ENCODE measurements at regions not wholly inside any gene's neighbourhood (a gene's known extent, or its start where the extent isn't known, plus 50 kb on each side); places are given as distances from the start of the nearest gene placed in this dataset.

DNA sequence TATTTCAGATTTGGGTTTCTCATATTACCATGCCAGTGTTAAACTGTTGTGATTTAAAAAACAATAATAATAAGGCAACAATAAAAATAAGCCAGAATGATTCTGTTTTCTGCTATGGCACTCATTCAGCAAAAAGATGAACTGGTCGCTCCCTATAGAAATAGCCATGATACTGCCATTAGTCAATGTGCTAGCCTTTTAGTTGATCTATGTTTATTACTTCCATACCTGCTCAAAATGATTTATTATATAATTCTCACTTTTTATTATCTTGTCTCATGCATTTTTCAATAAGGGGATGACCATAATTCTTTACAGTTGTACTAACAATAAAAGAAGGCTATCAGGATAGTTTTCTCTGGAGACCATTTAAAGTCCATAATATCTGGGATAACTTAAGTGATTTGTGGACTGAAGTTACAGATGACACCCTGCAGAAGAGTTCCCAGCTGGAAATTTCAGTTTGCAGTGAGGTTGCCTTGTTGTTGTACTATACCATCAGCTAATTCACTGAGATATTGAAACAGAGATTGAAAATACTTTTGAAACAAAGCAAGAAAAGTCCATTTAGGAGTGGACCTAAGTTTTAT lies 334.3 kb downstream of the GABRB2 start:
- H3K4me3 Mint-ChIP-seq: no peak overlapping the region
- peaks cover 16% of the 10 kb centered on the region for H3K27me3 Mint-ChIP-seq (ENCODE audit: low read depth)
- no peak for DNase-seq (ENCODE audit: low read depth, low spot score)
- TF ChIP-seq, protein P1, sequence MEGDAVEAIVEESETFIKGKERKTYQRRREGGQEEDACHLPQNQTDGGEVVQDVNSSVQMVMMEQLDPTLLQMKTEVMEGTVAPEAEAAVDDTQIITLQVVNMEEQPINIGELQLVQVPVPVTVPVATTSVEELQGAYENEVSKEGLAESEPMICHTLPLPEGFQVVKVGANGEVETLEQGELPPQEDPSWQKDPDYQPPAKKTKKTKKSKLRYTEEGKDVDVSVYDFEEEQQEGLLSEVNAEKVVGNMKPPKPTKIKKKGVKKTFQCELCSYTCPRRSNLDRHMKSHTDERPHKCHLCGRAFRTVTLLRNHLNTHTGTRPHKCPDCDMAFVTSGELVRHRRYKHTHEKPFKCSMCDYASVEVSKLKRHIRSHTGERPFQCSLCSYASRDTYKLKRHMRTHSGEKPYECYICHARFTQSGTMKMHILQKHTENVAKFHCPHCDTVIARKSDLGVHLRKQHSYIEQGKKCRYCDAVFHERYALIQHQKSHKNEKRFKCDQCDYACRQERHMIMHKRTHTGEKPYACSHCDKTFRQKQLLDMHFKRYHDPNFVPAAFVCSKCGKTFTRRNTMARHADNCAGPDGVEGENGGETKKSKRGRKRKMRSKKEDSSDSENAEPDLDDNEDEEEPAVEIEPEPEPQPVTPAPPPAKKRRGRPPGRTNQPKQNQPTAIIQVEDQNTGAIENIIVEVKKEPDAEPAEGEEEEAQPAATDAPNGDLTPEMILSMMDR (conservative IDR thresholded peaks at IDR 0.05): no peak
- H3K27ac Mint-ChIP-seq (ENCODE audit: unreplicated experiment): no peak overlapping the region
- no peaks in the 10 kb centered on the region for H3K4me1 Mint-ChIP-seq
- no peaks in the 10 kb centered on the region for H3K36me3 Mint-ChIP-seq (ENCODE audit: low read depth)
- H3K9me3 Mint-ChIP-seq: no peaks in the 10 kb centered on the region

DNA sequence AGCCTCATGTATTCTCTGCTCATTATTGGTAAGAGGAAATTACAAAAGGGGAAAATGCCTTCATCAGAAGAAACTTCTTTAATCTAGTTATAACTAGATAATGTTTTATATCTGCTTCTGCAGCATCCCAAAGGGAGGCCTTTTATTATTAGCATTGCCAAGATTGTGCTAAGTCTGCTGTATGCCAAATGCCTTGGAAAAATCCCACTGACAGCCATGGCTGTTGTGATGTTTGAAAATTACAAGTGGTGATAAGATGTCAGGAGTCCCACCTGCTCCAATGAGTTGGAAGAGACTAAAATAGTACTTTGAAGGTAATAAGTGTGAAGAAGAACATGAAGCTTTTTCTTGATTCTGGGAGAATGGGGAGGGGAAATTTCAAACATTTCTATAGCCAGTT lies 345.0 kb downstream of the GABRB2 start:
- TF ChIP-seq, protein P1 (conservative IDR thresholded peaks at IDR 0.05): no peak
- H3K4me3 Mint-ChIP-seq: no peak overlapping the region
- H3K36me3 Mint-ChIP-seq (ENCODE audit: low read depth): peaks cover 3% of the 10 kb centered on the region
- H3K4me1 Mint-ChIP-seq: no peaks in the 10 kb centered on the region
- peaks cover 11% of the 10 kb centered on the region for H3K9me3 Mint-ChIP-seq
- DNase-seq (ENCODE audit: low read depth, low spot score): no peak
- H3K27ac Mint-ChIP-seq (ENCODE audit: unreplicated experiment): no peak overlapping the region
- H3K27me3 Mint-ChIP-seq (ENCODE audit: low read depth): no peaks in the 10 kb centered on the region

DNA sequence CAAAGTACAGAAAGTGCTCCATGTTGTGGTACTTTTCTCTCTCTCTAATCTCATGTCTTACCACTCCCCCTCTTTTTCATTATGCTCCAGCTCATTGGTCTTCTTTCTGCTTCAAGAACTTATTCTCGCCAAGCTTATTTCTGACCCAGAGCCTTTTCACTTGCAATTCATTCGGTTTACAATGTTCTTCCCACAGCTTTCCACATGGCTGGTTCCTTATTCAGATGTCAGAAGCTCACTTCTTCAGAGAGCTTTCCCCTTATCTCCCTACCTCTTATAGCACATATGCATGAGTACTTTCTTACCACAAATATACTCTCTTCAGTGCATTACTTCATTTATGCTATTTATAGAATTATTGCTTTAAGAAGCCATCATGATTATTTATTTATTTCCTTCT lies 338.8 kb upstream of the ATP10B start:
- no peak overlapping the region for H3K4me3 Mint-ChIP-seq
- peaks cover 3% of the 10 kb centered on the region for H3K9me3 Mint-ChIP-seq
- H3K36me3 Mint-ChIP-seq (ENCODE audit: low read depth): no peaks in the 10 kb centered on the region
- peaks cover 11% of the 10 kb centered on the region for H3K4me1 Mint-ChIP-seq
- no peak overlapping the region for H3K27ac Mint-ChIP-seq (ENCODE audit: unreplicated experiment)
- TF ChIP-seq, protein P1 (conservative IDR thresholded peaks at IDR 0.05): no peak
- H3K27me3 Mint-ChIP-seq (ENCODE audit: low read depth): no peaks in the 10 kb centered on the region
- DNase-seq (ENCODE audit: low read depth, low spot score): no peak

DNA sequence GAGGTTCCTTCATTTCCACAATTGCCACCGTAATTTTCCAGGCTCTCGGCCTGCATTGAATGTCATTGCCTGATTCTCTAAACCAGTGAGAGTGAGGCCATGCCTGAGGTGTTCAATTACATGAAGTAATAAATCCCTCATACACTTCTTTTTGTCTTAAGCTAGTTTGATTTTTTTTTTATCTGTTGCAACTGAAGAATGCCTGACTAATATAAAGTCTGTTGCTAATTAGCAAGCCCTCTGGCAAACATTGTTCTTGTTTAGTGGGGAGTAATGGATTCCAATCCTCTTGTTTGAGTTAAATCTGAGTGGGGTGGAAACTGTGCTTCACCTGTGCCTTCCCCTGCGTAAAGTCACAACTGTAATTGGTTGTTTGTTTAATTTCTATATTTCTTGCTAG lies 338.1 kb upstream of the ATP10B start:
- Mint-ChIP-seq H3K36me3 (ENCODE audit: low read depth) (no peaks in the 10 kb centered on the region), H3K27ac (ENCODE audit: unreplicated experiment) (no peak overlapping the region), H3K9me3 (peaks cover 3% of the 10 kb centered on the region), H3K4me3 (no peak overlapping the region), H3K4me1 (peaks cover 11% of the 10 kb centered on the region), H3K27me3 (ENCODE audit: low read depth) (no peaks in the 10 kb centered on the region)
- DNase-seq (ENCODE audit: low read depth, low spot score): no peak
- TF ChIP-seq, protein P1 (conservative IDR thresholded peaks at IDR 0.05): no peak

DNA sequence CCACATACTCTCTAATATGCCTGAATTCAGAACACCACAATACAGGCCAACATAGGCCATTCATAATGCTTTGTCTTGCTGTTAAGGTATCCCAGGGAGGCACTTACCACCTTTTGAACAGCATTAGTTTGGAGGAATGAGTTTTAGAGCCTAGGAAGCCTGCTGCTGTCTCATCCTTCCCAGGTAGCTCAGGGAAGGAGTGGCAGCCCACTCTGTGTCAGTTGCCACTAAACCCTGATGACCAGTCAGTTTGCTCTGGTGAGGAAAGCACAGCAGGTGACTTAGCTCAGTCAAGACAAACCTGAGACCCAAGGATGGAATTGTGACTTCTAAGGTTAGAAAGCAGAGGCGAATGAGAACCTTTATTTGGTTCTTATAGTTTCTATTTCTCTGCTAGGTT lies 337.4 kb upstream of the ATP10B start:
- TF ChIP-seq, protein P1 (conservative IDR thresholded peaks at IDR 0.05): no peak
- Mint-ChIP-seq H3K36me3 (ENCODE audit: low read depth) (no peaks in the 10 kb centered on the region), H3K4me1 (peaks cover 14% of the 10 kb centered on the region), H3K27ac (ENCODE audit: unreplicated experiment) (no peak overlapping the region), H3K27me3 (ENCODE audit: low read depth) (no peaks in the 10 kb centered on the region), H3K9me3 (peaks cover 3% of the 10 kb centered on the region), H3K4me3 (no peak overlapping the region)
- DNase-seq (ENCODE audit: low read depth, low spot score): no peak
